Neural cell (in vitro differentiated cells): ENCODE measurements at regions not wholly inside any gene's neighbourhood (a gene's known extent, or its start where the extent isn't known, plus 50 kb on each side); places are given as distances from the start of the nearest gene placed in this dataset.

Experiments used
- H2AFZ ChIP-seq: fragments of 200-600, 300-800 bp; sonication (generic), shearing (Covaris generic); 2 replicates; pipeline ENCODE4 v1.6.0; 2014; ENCODE audit warnings: low read depth, mild to moderate bottlenecking, antibody characterized with exemption, low read length, moderate library complexity
- H3F3A ChIP-seq: fragments of 200-600 bp; shearing (Covaris generic); 2 replicates; pipeline ENCODE4 v1.6.1; 2016; ENCODE audit warnings: mild to moderate bottlenecking, moderate library complexity, mixed read lengths, antibody characterized with exemption, low read length; ENCODE audit not compliant: insufficient read depth, poor library complexity, severe bottlenecking
- H3K27ac ChIP-seq: fragments of 200-600, 300-800 bp; sonication (generic), shearing (Covaris generic); 2 replicates; pipeline ENCODE4 v1.5.1; 2014; ENCODE audit warnings: mild to moderate bottlenecking, low read length, moderate library complexity
- H3K27me3 ChIP-seq: fragments of 300-800, 200-600 bp; sonication (generic), shearing (Covaris generic); 2 replicates; pipeline ENCODE4 v1.6.0; 2014; ENCODE audit warnings: mild to moderate bottlenecking, low read depth, low read length, moderate library complexity; ENCODE audit not compliant: insufficient read depth
- H3K36me3 ChIP-seq: fragments of 300-800, 200-600 bp; sonication (generic), shearing (Covaris generic); 2 replicates; pipeline ENCODE4 v1.5.1; 2014; ENCODE audit warnings: mild to moderate bottlenecking, antibody characterized with exemption, low read length, moderate library complexity; ENCODE audit not compliant: insufficient read depth
- H3K4me2 ChIP-seq: fragments of 300-800, 200-600 bp; sonication (generic), shearing (Covaris generic); 2 replicates; pipeline ENCODE4 v1.6.0; 2014; ENCODE audit warnings: mild to moderate bottlenecking, low read length
- H3K4me3 ChIP-seq: fragments of 300-800, 200-600 bp; sonication (generic), shearing (Covaris generic); 2 replicates; pipeline ENCODE4 v1.5.1; 2014; ENCODE audit warnings: mild to moderate bottlenecking, low read length, moderate library complexity
- H3K79me2 ChIP-seq: fragments of 200-600 bp; shearing (Covaris generic); replicated peaks from 2 replicates; pipeline ENCODE4 v1.6.0; 2014; ENCODE audit warnings: mild to moderate bottlenecking, low read length, moderate library complexity; ENCODE audit not compliant: insufficient read depth
- H3K9ac ChIP-seq: fragments of 300-800, 200-600 bp; sonication (generic), shearing (Covaris generic); 2 replicates; pipeline ENCODE4 v1.6.1; 2016; ENCODE audit warnings: mild to moderate bottlenecking, low read length, mixed read lengths
- H3K9me2 ChIP-seq: fragments of 200-600 bp; shearing (Covaris generic); 2 replicates; pipeline ENCODE4 v1.6.1; 2016; ENCODE audit warnings: mild to moderate bottlenecking, low read length, mixed read lengths; ENCODE audit not compliant: insufficient read depth
- H3K9me3 ChIP-seq: fragments of 200-600, 300-800 bp; sonication (generic), shearing (Covaris generic); 2 replicates; pipeline ENCODE4 v1.6.1; 2016; ENCODE audit warnings: mild to moderate bottlenecking, mixed run types, low read length, moderate library complexity, mixed read lengths
- H4K20me1 ChIP-seq: fragments of 200-600 bp; shearing (Covaris generic); 2 replicates; pipeline ENCODE4 v1.6.1; 2016; ENCODE audit warnings: mild to moderate bottlenecking, mixed run types; ENCODE audit not compliant: insufficient read depth
- EP300 ChIP-seq: fragments of 450-650 bp; conservative IDR thresholded peaks from 2 replicates; pipeline ENCODE4 v1.6.1; 2014; ENCODE audit warnings: antibody characterized with exemption, mild to moderate bottlenecking, moderate library complexity; ENCODE audit not compliant: poor library complexity, severe bottlenecking
- EZH2 ChIP-seq: fragments of 200-600, 300-800 bp; shearing (Covaris generic), sonication (generic); IDR thresholded peaks from 2 replicates; pipeline ENCODE4 v1.6.1; 2014; ENCODE audit warnings: antibody characterized with exemption, low read length, borderline replicate concordance, mild to moderate bottlenecking; ENCODE audit not compliant: insufficient read depth, poor library complexity, severe bottlenecking
- MXI1 ChIP-seq: fragments of 450-650 bp; conservative IDR thresholded peaks from 2 replicates; pipeline ENCODE4 v1.6.1; 2014; ENCODE audit warnings: antibody characterized with exemption, mild to moderate bottlenecking; ENCODE audit not compliant: poor library complexity, severe bottlenecking
- POLR2AphosphoS5 ChIP-seq: IDR thresholded peaks from 2 replicates; pipeline ENCODE4 v1.6.1; 2012
- RAD21 ChIP-seq: fragments of 450-650 bp; conservative IDR thresholded peaks from 2 replicates; pipeline ENCODE4 v1.6.1; 2014; ENCODE audit warnings: antibody characterized with exemption, mild to moderate bottlenecking, moderate library complexity
- SMC3 ChIP-seq: fragments of 450-650 bp; conservative IDR thresholded peaks from 2 replicates; pipeline ENCODE4 v1.6.1; 2014; ENCODE audit warnings: antibody characterized with exemption, mild to moderate bottlenecking, moderate library complexity; ENCODE audit not compliant: poor library complexity
- TAF1 ChIP-seq: IDR thresholded peaks from 2 replicates; pipeline ENCODE4 v1.6.1; 2012; ENCODE audit warnings: low read depth
- TF ChIP-seq, protein P1 (sequence below): IDR thresholded peaks from 2 replicates; pipeline ENCODE4 v1.6.1; 2012; ENCODE audit warnings: borderline replicate concordance
- TF ChIP-seq, protein P2 (sequence below): fragments of 450-650 bp; IDR thresholded peaks from 2 replicates; pipeline ENCODE4 v1.5.1; 2014; ENCODE audit warnings: antibody characterized with exemption, mild to moderate bottlenecking, moderate library complexity; ENCODE audit not compliant: poor library complexity, severe bottlenecking

DNA sequence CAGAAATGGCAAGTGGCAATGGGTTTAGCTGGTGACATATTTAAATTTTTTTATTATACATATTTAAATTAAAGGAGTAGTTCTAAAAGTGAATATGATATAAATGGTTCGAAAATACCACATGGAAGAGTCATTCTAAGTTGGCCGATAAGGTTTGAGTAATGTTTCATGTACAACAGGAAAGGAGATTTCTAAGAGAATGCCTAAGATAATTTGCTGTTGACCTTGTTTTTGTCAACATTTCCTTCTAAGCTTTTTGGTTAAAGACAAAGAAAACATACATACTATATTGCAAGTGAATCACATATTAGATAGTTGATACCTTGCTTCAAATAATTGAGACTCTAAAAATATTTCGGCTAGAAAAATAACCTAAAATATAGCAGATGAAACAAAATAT lies 526.6 kb upstream of the SLIT2 start:
- Histone ChIP-seq H3K4me2 (no peak overlapping the region), H3K27me3 (no peaks in the 10 kb centered on the region), H3K4me3 (no peak overlapping the region), H3K9ac (no peak overlapping the region), H4K20me1 (no peaks in the 10 kb centered on the region), H3K79me2 (no peaks in the 10 kb centered on the region), H3K9me2 (no peaks in the 10 kb centered on the region), H3K9me3 (no peaks in the 10 kb centered on the region), H3K36me3 (no peaks in the 10 kb centered on the region), H2AFZ (no peak overlapping the region), H3F3A (no peaks in the 10 kb centered on the region), H3K27ac (no peak overlapping the region)
- TF ChIP-seq SMC3, result no peak
- no peak for TF ChIP-seq RAD21
- no peak for TF ChIP-seq EP300
- TF ChIP-seq MXI1, result no peak
- no peak for TF ChIP-seq POLR2AphosphoS5
- TF ChIP-seq, protein P1, sequence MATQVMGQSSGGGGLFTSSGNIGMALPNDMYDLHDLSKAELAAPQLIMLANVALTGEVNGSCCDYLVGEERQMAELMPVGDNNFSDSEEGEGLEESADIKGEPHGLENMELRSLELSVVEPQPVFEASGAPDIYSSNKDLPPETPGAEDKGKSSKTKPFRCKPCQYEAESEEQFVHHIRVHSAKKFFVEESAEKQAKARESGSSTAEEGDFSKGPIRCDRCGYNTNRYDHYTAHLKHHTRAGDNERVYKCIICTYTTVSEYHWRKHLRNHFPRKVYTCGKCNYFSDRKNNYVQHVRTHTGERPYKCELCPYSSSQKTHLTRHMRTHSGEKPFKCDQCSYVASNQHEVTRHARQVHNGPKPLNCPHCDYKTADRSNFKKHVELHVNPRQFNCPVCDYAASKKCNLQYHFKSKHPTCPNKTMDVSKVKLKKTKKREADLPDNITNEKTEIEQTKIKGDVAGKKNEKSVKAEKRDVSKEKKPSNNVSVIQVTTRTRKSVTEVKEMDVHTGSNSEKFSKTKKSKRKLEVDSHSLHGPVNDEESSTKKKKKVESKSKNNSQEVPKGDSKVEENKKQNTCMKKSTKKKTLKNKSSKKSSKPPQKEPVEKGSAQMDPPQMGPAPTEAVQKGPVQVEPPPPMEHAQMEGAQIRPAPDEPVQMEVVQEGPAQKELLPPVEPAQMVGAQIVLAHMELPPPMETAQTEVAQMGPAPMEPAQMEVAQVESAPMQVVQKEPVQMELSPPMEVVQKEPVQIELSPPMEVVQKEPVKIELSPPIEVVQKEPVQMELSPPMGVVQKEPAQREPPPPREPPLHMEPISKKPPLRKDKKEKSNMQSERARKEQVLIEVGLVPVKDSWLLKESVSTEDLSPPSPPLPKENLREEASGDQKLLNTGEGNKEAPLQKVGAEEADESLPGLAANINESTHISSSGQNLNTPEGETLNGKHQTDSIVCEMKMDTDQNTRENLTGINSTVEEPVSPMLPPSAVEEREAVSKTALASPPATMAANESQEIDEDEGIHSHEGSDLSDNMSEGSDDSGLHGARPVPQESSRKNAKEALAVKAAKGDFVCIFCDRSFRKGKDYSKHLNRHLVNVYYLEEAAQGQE, result no peak
- TF ChIP-seq EZH2, result no peak
- TF ChIP-seq, protein P2, sequence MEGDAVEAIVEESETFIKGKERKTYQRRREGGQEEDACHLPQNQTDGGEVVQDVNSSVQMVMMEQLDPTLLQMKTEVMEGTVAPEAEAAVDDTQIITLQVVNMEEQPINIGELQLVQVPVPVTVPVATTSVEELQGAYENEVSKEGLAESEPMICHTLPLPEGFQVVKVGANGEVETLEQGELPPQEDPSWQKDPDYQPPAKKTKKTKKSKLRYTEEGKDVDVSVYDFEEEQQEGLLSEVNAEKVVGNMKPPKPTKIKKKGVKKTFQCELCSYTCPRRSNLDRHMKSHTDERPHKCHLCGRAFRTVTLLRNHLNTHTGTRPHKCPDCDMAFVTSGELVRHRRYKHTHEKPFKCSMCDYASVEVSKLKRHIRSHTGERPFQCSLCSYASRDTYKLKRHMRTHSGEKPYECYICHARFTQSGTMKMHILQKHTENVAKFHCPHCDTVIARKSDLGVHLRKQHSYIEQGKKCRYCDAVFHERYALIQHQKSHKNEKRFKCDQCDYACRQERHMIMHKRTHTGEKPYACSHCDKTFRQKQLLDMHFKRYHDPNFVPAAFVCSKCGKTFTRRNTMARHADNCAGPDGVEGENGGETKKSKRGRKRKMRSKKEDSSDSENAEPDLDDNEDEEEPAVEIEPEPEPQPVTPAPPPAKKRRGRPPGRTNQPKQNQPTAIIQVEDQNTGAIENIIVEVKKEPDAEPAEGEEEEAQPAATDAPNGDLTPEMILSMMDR, result no peak
- no peak for TF ChIP-seq TAF1

DNA sequence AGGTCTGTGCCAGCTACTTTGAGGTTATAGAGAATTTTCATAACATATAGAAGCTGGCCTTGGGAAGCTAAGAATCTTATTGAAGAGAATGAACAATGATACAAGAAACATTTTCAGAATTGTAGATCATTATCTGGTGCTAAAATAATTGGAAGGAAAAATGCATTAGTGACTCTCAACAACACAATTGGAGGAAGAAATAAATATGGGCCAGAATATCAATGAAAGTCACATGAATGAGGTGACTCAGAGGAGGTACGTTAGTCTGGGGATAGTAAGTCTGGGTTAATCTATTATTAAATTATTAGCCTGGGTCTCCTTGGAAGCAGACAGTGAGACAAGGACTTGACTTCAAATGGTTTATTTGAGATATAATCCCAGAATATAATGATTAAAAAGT lies 529.3 kb upstream of the SLIT2 start:
- Histone ChIP-seq H3K4me2 (no peak overlapping the region), H3K36me3 (no peaks in the 10 kb centered on the region), H2AFZ (no peak overlapping the region), H4K20me1 (no peaks in the 10 kb centered on the region), H3K9ac (no peak overlapping the region), H3K4me3 (no peak overlapping the region), H3K27me3 (no peaks in the 10 kb centered on the region), H3K27ac (no peak overlapping the region), H3K9me3 (no peaks in the 10 kb centered on the region), H3K9me2 (no peaks in the 10 kb centered on the region), H3F3A (no peaks in the 10 kb centered on the region), H3K79me2 (no peaks in the 10 kb centered on the region)
- TF ChIP-seq, protein P2, result no peak
- TF ChIP-seq TAF1 (no peak), SMC3 (no peak), RAD21 (no peak)
